Cardiac fibroblast (primary cell): ENCODE measurements at regions not wholly inside any gene's neighbourhood (a gene's known extent, or its start where the extent isn't known, plus 50 kb on each side); places are given as distances from the start of the nearest gene placed in this dataset.

Experiments used
- DNase-seq, 2 donors: peaks; one replicate each; pipeline versions ENCODE4 v3.0.0 to v3.0.0-alpha.2; 2010; ENCODE audit warnings: low read depth in 2 of 2
- H3K4me3 ChIP-seq, 2 donors: replicated peaks in 1 of 2; 1 replicate in 1 of 2; 2 replicates in 1 of 2; pipeline ENCODE4 v1.5.1; 2011; ENCODE audit warnings: low read depth in 2 of 2, low read length in 2 of 2, mild to moderate bottlenecking in 2 of 2, moderate library complexity in 1 of 2
- TF ChIP-seq, protein P1 (sequence below): IDR thresholded peaks from one replicate; pipeline ENCODE4 v1.5.1; 2011; ENCODE audit warnings: low read depth, mild to moderate bottlenecking, low read length, inconsistent platforms

DNA sequence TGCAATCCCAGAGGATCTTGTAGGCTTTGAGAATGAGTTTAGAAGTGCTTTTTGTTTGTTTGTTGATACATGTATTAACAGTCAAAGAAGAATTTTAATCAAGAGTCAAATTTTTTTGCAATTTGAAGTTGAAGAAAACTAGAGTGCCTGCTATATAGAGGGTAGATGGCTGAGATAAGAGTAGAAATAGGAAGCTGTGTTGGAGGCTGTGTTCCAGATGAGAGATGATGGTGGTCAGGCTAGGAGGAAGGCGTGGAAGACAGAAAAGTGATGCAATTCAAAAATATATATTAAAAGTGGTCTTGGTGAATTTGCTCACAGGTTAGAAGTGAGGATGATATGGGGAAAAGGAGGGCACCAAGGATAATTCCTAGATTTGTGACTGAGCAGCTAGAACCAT, 978.3 kb downstream of the BCL11A start:
- H3K4me3 ChIP-seq, result no peak overlapping the region
- TF ChIP-seq, protein P1, sequence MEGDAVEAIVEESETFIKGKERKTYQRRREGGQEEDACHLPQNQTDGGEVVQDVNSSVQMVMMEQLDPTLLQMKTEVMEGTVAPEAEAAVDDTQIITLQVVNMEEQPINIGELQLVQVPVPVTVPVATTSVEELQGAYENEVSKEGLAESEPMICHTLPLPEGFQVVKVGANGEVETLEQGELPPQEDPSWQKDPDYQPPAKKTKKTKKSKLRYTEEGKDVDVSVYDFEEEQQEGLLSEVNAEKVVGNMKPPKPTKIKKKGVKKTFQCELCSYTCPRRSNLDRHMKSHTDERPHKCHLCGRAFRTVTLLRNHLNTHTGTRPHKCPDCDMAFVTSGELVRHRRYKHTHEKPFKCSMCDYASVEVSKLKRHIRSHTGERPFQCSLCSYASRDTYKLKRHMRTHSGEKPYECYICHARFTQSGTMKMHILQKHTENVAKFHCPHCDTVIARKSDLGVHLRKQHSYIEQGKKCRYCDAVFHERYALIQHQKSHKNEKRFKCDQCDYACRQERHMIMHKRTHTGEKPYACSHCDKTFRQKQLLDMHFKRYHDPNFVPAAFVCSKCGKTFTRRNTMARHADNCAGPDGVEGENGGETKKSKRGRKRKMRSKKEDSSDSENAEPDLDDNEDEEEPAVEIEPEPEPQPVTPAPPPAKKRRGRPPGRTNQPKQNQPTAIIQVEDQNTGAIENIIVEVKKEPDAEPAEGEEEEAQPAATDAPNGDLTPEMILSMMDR, result no peak
- no peak for DNase-seq

- H3K4me3 ChIP-seq, result no peak overlapping the region
- TF ChIP-seq, protein P1, result no peak
- no peak for DNase-seq
These were observed 981.2 kb downstream of the BCL11A start for GRCh38 chr2:59572227-59572626.

DNA sequence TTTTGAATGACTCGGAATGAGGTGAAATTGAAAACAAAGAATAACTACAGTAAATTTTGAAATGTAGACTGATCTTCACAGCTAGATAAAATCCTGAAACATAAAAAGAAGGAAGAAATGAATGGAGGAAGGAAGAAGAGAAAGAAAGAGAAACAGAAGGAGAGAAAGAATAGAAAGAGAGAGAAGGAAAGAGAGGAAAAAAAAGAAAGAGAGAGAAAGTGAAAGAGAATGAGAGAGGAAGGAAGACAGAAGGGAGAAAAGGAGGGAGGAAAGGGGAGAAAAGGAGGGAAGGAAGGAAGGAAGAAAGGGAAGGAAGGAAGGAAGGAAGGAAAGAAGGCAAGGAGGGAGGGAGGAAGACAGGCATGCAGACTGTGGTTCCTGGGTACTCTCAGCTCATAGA, 982.6 kb downstream of the BCL11A start:
- DNase-seq, result no peak
- H3K4me3 ChIP-seq, result no peak overlapping the region
- TF ChIP-seq, protein P1, result no peak

GRCh38 chr2:59569124-59569523, 984.3 kb downstream of the BCL11A start:
- H3K4me3 ChIP-seq, result no peak overlapping the region
- no peak for DNase-seq
- TF ChIP-seq, protein P1, result no peak

- DNase-seq, result no peak
- no peak overlapping the region for H3K4me3 ChIP-seq
- TF ChIP-seq, protein P1, result no peak
These were observed 985.0 kb downstream of the BCL11A start for GRCh38 chr2:59568461-59568860.

DNA sequence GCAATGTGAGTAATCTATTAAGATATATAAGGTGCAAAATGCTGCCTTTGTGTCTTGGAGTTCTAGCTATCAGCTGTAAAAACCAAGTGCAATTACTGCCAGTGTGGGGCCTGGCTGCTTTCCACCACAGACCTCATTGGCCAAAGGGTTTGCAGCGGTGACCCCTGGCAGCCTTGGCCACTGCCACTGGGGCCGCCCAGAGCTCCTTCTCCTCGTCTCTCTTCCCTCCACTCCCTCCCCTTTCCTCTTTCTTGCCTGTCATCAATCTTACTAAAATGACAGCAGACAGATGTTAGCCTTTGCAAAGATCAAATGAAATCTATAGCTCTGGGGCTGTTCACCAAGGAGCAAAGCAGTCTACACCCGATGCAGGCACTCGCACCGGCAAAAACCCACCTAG, 986.3 kb downstream of the BCL11A start:
- DNase-seq, result no peak
- TF ChIP-seq, protein P1, result no peak
- no peak overlapping the region for H3K4me3 ChIP-seq

DNA sequence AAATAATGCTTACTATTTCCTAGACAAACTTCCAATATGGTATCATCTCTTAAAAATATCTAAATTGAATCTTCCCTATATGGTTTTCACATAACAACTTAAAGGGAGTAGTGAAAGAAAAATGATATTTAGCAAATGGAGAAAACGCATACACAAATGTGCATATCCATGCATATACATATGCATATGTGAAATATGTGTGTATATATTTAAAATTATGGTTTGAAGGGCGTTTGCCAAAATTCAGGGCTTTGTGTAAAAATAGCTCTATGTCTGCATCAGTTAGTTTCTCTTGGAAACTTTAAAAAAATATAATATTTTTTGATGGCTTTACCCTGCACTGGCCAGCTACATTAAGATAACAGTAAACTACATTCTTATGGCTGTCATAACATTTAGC, 986.7 kb downstream of the BCL11A start:
- no peak for DNase-seq
- no peak overlapping the region for H3K4me3 ChIP-seq
- TF ChIP-seq, protein P1, result no peak
